ENCODE measurements at regions not wholly inside any gene's neighbourhood (a gene's known extent, or its start where the extent isn't known, plus 50 kb on each side); places are given as distances from the start of the nearest gene placed in this dataset.

GRCh38 chr9:99628849-99629620, 192.7 kb upstream of the NR4A3 start:
- H3K36me3 ChIP-seq (replicated peaks in 1 of 2; ENCODE audit: control insufficient read depth in 1 of 2, insufficient read depth in 2 of 2, low read length in 2 of 2) = no peaks in the 10 kb centered on the region
- in situ Hi-C loops (cut with HindIII; ENCODE audit: extremely low pct_ligation_motif_present, low pct_unique_long_range_greater_than_20kb) = no loop called here
- no peak overlapping the region for H3K27ac ChIP-seq (ENCODE audit: extremely low read length, insufficient read depth, low read length)
- intact Hi-C loops (cut with micrococcal nuclease; ENCODE audit: unreplicated experiment) = no loop called here
- FAIRE-seq (no peak), DNase-seq (ENCODE audit: low spot score) (no peak), ATAC-seq (no peak)
- TF ChIP-seq ZNF430 (CRISPR knock-in tag; IDR thresholded peaks at IDR 0.05) = no peak
- TF ChIP-seq, protein P1, sequence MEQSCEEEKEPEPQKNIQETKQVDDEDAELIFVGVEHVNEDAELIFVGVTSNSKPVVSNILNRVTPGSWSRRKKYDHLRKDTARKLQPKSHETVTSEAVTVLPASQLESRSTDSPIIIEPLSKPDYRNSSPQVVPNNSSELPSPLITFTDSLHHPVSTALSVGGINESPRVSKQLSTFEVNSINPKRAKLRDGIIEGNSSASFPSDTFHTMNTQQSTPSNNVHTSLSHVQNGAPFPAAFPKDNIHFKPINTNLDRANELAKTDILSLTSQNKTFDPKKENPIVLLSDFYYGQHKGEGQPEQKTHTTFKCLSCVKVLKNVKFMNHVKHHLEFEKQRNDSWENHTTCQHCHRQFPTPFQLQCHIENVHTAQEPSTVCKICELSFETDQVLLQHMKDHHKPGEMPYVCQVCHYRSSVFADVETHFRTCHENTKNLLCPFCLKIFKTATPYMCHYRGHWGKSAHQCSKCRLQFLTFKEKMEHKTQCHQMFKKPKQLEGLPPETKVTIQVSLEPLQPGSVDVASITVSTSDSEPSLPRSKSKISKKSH (CRISPR knock-in tag; IDR thresholded peaks at IDR 0.05; ENCODE audit: borderline replicate concordance) = no peak
- no peak for TF ChIP-seq AGO1 (IDR thresholded peaks at IDR 0.05; ENCODE audit: low read depth, low read length, poor library complexity, severe bottlenecking)
- no peak for TF ChIP-seq U2AF1 (optimal IDR thresholded peaks at IDR 0.05; ENCODE audit: low read depth, low read length)
- no peak for TF ChIP-seq ZNF841 (CRISPR knock-in tag; IDR thresholded peaks at IDR 0.05; ENCODE audit: borderline replicate concordance)
- no peak for TF ChIP-seq ZMAT5 (CRISPR knock-in tag; IDR thresholded peaks at IDR 0.05; ENCODE audit: borderline replicate concordance, low read depth)
- no peak for TF ChIP-seq FOXM1 (CRISPR knock-in tag; IDR thresholded peaks at IDR 0.05)
- TF ChIP-seq ZNF282 (IDR thresholded peaks at IDR 0.05; ENCODE audit: partially characterized antibody) = no peak
- no peak for TF ChIP-seq ZNF432 (CRISPR knock-in tag; IDR thresholded peaks at IDR 0.05; ENCODE audit: borderline replicate concordance)
- TF ChIP-seq, protein P2, sequence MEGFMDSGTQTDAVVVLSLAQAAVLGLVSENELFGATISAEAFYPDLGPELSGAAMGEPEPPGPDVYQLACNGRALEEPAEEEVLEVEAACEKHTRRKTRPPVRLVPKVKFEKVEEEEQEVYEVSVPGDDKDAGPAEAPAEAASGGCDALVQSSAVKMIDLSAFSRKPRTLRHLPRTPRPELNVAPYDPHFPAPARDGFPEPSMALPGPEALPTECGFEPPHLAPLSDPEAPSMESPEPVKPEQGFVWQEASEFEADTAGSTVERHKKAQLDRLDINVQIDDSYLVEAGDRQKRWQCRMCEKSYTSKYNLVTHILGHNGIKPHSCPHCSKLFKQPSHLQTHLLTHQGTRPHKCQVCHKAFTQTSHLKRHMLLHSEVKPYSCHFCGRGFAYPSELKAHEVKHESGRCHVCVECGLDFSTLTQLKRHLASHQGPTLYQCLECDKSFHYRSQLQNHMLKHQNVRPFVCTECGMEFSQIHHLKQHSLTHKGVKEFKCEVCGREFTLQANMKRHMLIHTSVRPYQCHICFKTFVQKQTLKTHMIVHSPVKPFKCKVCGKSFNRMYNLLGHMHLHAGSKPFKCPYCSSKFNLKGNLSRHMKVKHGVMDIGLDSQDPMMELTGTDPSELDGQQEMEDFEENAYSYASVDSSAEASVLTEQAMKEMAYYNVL (CRISPR knock-in tag; IDR thresholded peaks at IDR 0.05; ENCODE audit: borderline replicate concordance) = no peak
- TF ChIP-seq NR2C2 (CRISPR knock-in tag; IDR thresholded peaks at IDR 0.05; ENCODE audit: borderline replicate concordance) = no peak
- no peak for TF ChIP-seq THRA (CRISPR knock-in tag; IDR thresholded peaks at IDR 0.05; ENCODE audit: borderline replicate concordance)
- TF ChIP-seq ZNF569 (CRISPR knock-in tag; IDR thresholded peaks at IDR 0.05; ENCODE audit: borderline replicate concordance) = no peak
- BruUV-seq (replicated peaks) = no TSS peak
- no peaks in the 10 kb centered on the region for H3K79me2 ChIP-seq (ENCODE audit: insufficient read depth, low read length)
- ChIA-PET CTCF (ENCODE audit: low intra/inter-chr PET ratio, low total read pairs) (no interaction called here), POLR2A (no interaction called here)
- no peaks in the 10 kb centered on the region for H3K9me3 ChIP-seq (ENCODE audit: low read length)
- H4K20me1 ChIP-seq (ENCODE audit: insufficient read depth, low read length) = no peaks in the 10 kb centered on the region
- H3K4me3 ChIP-seq (replicated peaks in 1 of 3; ENCODE audit: insufficient read depth in 1 of 3, low read depth in 2 of 3, low read length in 3 of 3) = no peak overlapping the region
- H3K9ac ChIP-seq (ENCODE audit: insufficient read depth, low read depth, low read length) = no peak overlapping the region
- 37% methylated on average over 3 of the region's 3 CpGs for WGBS (ENCODE audit: low lambda C conversion rate)
- no peak overlapping the region for H2AFZ ChIP-seq (ENCODE audit: low read length)
- H3K4me2 ChIP-seq (ENCODE audit: low read depth, low read length) = no peak overlapping the region
- H3K4me1 ChIP-seq (ENCODE audit: insufficient read depth, low read length) = no peaks in the 10 kb centered on the region
- no peaks in the 10 kb centered on the region for H3K27me3 ChIP-seq (ENCODE audit: control insufficient read depth in 1 of 2, insufficient read depth in 2 of 2, low read length in 2 of 2)
